ENCODE measurements at regions not wholly inside any gene's neighbourhood (a gene's known extent, or its start where the extent isn't known, plus 50 kb on each side); places are given as distances from the start of the nearest gene placed in this dataset.

DNA sequence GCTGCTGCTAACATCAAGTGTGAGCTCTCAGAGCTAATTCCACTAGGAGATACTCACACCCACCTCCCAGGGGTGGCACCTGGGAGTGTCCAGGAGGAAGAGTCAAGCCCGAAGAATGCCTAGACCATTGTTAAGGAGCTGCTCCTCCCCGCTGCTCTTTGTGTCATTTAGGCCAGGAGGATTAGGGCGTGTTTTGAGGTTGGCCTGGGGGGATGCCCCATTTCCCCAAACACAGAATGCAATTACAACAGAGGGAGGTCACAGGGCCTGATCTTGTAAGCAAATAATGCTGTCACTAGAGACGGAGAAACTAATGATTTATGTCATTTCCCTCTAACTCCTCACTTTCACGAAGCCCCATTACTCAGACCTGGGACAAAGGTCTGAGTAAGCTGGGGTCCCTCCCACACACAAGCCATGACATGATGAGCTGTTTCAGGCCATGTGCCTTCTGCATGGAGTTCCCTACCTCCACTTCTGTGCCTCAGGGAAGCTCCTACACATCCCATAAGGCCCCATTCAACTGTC, 312.5 kb downstream of the ACTL7B start:
- no peak overlapping the region for H2BK120ac ChIP-seq (ENCODE audit: low read depth, low read length)
- no peak overlapping the region for H2BK20ac ChIP-seq (ENCODE audit: low read depth, low read length)
- CTCF ChIA-PET: interaction anchor here (0.6 kb wide), 1 partner anchor 9 kb away, joined by 3 read pairs; no protein-coding TSS in a partner anchor
- H3K9me1 ChIP-seq (ENCODE audit: insufficient read depth, low read length): peaks cover 9% of the 10 kb centered on the region; the same call in 1 of the 2 replicates
- H3K14ac ChIP-seq (replicated peaks; ENCODE audit: low read depth, low read length): 0 out of 2 replicates have a peak overlapping the region, but pooled peaks have one; percentile 25
- H2BK15ac ChIP-seq (ENCODE audit: low read depth, low read length): no peak overlapping the region
- no peak overlapping the region for H4K91ac ChIP-seq (ENCODE audit: insufficient read depth, low read depth, low read length)
- no peak overlapping the region for H4K8ac ChIP-seq (ENCODE audit: low read depth in 2 of 2, low read length in 2 of 2)
- no peak overlapping the region for H3K4me2 ChIP-seq (ENCODE audit: low read depth, low read length)
- H2AFZ ChIP-seq (replicated peaks; ENCODE audit: low read length, poor library complexity): peak overlapping the region; percentile 70
- POLR2A ChIA-PET (ENCODE audit: unreplicated experiment): no interaction called here
- TF ChIP-seq POLR2A (IDR thresholded peaks at IDR 0.05; ENCODE audit: low read depth, low read length): no peak
- no peak for TF ChIP-seq MXI1 (IDR thresholded peaks at IDR 0.05; ENCODE audit: borderline replicate concordance, low read depth, low read length)
- no peak for TF ChIP-seq RFX5 (IDR thresholded peaks at IDR 0.05; ENCODE audit: low read depth, low read length)
- no peak for TF ChIP-seq CEBPB (IDR thresholded peaks at IDR 0.05; ENCODE audit: low read depth, low read length)
- no peak for TF ChIP-seq FOS (IDR thresholded peaks at IDR 0.05; ENCODE audit: low read depth, low read length)
- TF ChIP-seq MAZ (IDR thresholded peaks at IDR 0.05; ENCODE audit: borderline replicate concordance, low read depth, low read length): no peak
- TF ChIP-seq NFE2L2 (IDR thresholded peaks at IDR 0.05; ENCODE audit: low read depth, low read length): no peak
- TF ChIP-seq, protein P1, sequence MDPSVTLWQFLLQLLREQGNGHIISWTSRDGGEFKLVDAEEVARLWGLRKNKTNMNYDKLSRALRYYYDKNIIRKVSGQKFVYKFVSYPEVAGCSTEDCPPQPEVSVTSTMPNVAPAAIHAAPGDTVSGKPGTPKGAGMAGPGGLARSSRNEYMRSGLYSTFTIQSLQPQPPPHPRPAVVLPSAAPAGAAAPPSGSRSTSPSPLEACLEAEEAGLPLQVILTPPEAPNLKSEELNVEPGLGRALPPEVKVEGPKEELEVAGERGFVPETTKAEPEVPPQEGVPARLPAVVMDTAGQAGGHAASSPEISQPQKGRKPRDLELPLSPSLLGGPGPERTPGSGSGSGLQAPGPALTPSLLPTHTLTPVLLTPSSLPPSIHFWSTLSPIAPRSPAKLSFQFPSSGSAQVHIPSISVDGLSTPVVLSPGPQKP (IDR thresholded peaks at IDR 0.05; ENCODE audit: borderline replicate concordance, low read depth, low read length): no peak
- TF ChIP-seq, protein P2, sequence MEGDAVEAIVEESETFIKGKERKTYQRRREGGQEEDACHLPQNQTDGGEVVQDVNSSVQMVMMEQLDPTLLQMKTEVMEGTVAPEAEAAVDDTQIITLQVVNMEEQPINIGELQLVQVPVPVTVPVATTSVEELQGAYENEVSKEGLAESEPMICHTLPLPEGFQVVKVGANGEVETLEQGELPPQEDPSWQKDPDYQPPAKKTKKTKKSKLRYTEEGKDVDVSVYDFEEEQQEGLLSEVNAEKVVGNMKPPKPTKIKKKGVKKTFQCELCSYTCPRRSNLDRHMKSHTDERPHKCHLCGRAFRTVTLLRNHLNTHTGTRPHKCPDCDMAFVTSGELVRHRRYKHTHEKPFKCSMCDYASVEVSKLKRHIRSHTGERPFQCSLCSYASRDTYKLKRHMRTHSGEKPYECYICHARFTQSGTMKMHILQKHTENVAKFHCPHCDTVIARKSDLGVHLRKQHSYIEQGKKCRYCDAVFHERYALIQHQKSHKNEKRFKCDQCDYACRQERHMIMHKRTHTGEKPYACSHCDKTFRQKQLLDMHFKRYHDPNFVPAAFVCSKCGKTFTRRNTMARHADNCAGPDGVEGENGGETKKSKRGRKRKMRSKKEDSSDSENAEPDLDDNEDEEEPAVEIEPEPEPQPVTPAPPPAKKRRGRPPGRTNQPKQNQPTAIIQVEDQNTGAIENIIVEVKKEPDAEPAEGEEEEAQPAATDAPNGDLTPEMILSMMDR (conservative IDR thresholded peaks at IDR 0.05; ENCODE audit: low read depth, low read length): no peak
- TF ChIP-seq, protein P3, sequence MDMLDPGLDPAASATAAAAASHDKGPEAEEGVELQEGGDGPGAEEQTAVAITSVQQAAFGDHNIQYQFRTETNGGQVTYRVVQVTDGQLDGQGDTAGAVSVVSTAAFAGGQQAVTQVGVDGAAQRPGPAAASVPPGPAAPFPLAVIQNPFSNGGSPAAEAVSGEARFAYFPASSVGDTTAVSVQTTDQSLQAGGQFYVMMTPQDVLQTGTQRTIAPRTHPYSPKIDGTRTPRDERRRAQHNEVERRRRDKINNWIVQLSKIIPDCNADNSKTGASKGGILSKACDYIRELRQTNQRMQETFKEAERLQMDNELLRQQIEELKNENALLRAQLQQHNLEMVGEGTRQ (IDR thresholded peaks at IDR 0.05; ENCODE audit: low read depth, low read length): no peak
- TF ChIP-seq BHLHE40 (IDR thresholded peaks at IDR 0.05; ENCODE audit: low read depth, low read length): no peak
- no peak for TF ChIP-seq CHD1 (IDR thresholded peaks at IDR 0.05; ENCODE audit: low read depth, low read length)
- TF ChIP-seq RAD21 (IDR thresholded peaks at IDR 0.05; ENCODE audit: low read length): no peak
- TF ChIP-seq RCOR1 (IDR thresholded peaks at IDR 0.05; ENCODE audit: insufficient replicate concordance, low read length): no peak
- TF ChIP-seq MAFK (IDR thresholded peaks at IDR 0.05; ENCODE audit: low read depth, low read length): no peak
- TF ChIP-seq SMC3 (IDR thresholded peaks at IDR 0.05; ENCODE audit: low read depth, low read length): no peak
- H2AK9ac ChIP-seq (replicated peaks; ENCODE audit: low read depth, low read length, poor library complexity): peak overlapping the region; percentile 23
- H4K20me1 ChIP-seq (ENCODE audit: insufficient read depth, low read length): no peaks in the 10 kb centered on the region
- no peak overlapping the region for H3K27ac ChIP-seq (ENCODE audit: insufficient read depth, low read length)
- intact Hi-C loops (cut with micrococcal nuclease) (no loop called here), in situ Hi-C loops (cut with MboI; ENCODE audit: low sequenced_read_pairs) (no loop called here), dilution Hi-C loops (cut with HindIII; ENCODE audit: low sequenced_read_pairs, unreplicated experiment) (no loop called here)
- no peaks in the 10 kb centered on the region for H3K36me3 ChIP-seq (ENCODE audit: control insufficient read depth, insufficient read depth, low read length)
- peaks cover 2% of the 10 kb centered on the region; the same call in 1 of the 2 replicates for H3K4me1 ChIP-seq (ENCODE audit: control insufficient read depth, insufficient read depth, low read length)
- BruUV-seq (replicated peaks): no TSS peak
- no peaks in the 10 kb centered on the region for H3K27me3 ChIP-seq (ENCODE audit: control insufficient read depth, insufficient read depth, low read length)
- H3K9me3 ChIP-seq (ENCODE audit: control insufficient read depth, insufficient read depth, low read length): no peaks in the 10 kb centered on the region
- H3K79me1 ChIP-seq (ENCODE audit: low read depth in 1 of 2, low read length in 2 of 2): no peaks in the 10 kb centered on the region
- H3K23ac ChIP-seq (ENCODE audit: low read depth, low read length): no peak overlapping the region
- ATAC-seq (ENCODE audit: low read depth) (peak; percentile 53; the same call in 1 of the 2 replicates), DNase-seq (peak; percentile 53)
- no peak overlapping the region for H3K18ac ChIP-seq (ENCODE audit: low read depth, low read length)
- no peak overlapping the region for H2BK5ac ChIP-seq (ENCODE audit: low read depth, low read length, poor library complexity, severe bottlenecking)
- no peak overlapping the region for H4K5ac ChIP-seq (ENCODE audit: low read depth, low read length)
- H3K9ac ChIP-seq (ENCODE audit: low read depth, low read length): no peak overlapping the region
- no peak overlapping the region; the same call in 1 of the 2 replicates for H2AK5ac ChIP-seq (ENCODE audit: low read depth, low read length)
- WGBS, 2 experiments (ENCODE audit: extremely low coverage in 2 of 2, insufficient read length in 1 of 2): no CpG with 5 or more reads among the region's 5 CpGs
- H3K4ac ChIP-seq (ENCODE audit: low read depth, low read length): peak overlapping the region; percentile 15; the same call in 1 of the 2 replicates
- H3K56ac ChIP-seq (ENCODE audit: extremely low read depth, insufficient read depth, low read length): no peak overlapping the region
- H3K4me3 ChIP-seq (ENCODE audit: insufficient read depth, low read depth, low read length): no peak overlapping the region
